GM12874 (cell line): ENCODE measurements at regions not wholly inside any gene's neighbourhood (a gene's known extent, or its start where the extent isn't known, plus 50 kb on each side); places are given as distances from the start of the nearest gene placed in this dataset.

Source experiments
- CTCF ChIP-seq: IDR thresholded peaks from 2 replicates; pipeline ENCODE4 v1.5.1; 2011; ENCODE audit warnings: low read depth, mild to moderate bottlenecking, control low read depth, low read length, moderate library complexity; ENCODE audit not compliant: insufficient read depth

GRCh38 chr4:135464311-135464710 lies 1262.7 kb upstream of the PABPC4L start:
- no peak for TF ChIP-seq CTCF

GRCh38 chr4:135434936-135435335 lies 1233.3 kb upstream of the PABPC4L start:
- TF ChIP-seq CTCF = no peak

GRCh38 chr4:135429528-135429927 lies 1227.9 kb upstream of the PABPC4L start:
- TF ChIP-seq CTCF = no peak

GRCh38 chr4:135418353-135418752 lies 1216.8 kb upstream of the PABPC4L start:
- TF ChIP-seq CTCF = peak; percentile 43; the same call in 1 of the 2 replicates

- no peak for TF ChIP-seq CTCF
Measured at GRCh38 chr4:135412213-135412612, 1210.6 kb upstream of the PABPC4L start.

GRCh38 chr4:135411251-135411650 lies 1209.7 kb upstream of the PABPC4L start:
- TF ChIP-seq CTCF = no peak

- TF ChIP-seq CTCF = no peak
Measured at GRCh38 chr4:135408109-135408508, 1206.5 kb upstream of the PABPC4L start.
